ENCODE measurements at regions not wholly inside any gene's neighbourhood (a gene's known extent, or its start where the extent isn't known, plus 50 kb on each side); places are given as distances from the start of the nearest gene placed in this dataset.
"Not testable (repeated sequence)": the region's sequence is repeated elsewhere in the genome, so short reads cannot be mapped to it uniquely, and the experiment has no call there.

DNA sequence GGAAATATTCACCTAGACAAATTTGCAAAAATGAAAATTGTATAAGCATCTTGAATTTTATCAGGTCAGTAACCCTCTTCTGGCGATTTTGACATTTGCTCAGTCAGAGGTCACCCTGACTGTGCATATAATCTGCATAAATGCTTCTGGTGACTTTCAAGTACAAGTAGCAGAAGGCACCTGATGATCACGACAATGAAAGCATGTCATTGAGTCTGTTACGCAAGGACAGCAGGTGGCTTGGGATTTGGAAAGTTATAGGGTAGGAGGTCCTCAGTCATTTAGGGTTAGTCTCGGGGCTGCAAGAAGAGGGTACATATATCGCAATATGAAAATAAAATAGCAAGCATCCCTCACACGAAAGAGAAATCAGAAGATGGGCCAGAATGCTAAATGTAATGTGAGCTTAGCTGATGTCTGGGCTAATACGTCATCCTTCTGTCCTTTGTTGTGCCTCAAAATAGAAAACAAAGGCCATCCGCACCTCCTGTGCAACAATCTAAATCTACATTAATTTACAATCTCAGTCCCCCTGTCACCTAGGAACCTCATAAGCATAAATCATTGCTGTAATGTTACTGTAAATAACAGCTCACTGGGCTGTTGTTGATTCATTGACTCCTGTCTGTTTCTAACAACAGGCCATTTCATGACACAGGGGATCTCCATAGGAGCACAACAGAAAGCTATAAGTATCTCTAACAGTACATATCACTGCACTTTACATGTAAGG is 155.2 kb upstream of the RSPO3 start:
- TF ChIP-seq, protein P1, sequence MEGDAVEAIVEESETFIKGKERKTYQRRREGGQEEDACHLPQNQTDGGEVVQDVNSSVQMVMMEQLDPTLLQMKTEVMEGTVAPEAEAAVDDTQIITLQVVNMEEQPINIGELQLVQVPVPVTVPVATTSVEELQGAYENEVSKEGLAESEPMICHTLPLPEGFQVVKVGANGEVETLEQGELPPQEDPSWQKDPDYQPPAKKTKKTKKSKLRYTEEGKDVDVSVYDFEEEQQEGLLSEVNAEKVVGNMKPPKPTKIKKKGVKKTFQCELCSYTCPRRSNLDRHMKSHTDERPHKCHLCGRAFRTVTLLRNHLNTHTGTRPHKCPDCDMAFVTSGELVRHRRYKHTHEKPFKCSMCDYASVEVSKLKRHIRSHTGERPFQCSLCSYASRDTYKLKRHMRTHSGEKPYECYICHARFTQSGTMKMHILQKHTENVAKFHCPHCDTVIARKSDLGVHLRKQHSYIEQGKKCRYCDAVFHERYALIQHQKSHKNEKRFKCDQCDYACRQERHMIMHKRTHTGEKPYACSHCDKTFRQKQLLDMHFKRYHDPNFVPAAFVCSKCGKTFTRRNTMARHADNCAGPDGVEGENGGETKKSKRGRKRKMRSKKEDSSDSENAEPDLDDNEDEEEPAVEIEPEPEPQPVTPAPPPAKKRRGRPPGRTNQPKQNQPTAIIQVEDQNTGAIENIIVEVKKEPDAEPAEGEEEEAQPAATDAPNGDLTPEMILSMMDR (IDR thresholded peaks at IDR 0.05; ENCODE audit: low read depth, low read length, missing control alignments): no peak
- no peak overlapping the region for H3K4me3 ChIP-seq (ENCODE audit: low read depth, low read length)
- no peak for DNase-seq (ENCODE audit: low read depth)

DNA sequence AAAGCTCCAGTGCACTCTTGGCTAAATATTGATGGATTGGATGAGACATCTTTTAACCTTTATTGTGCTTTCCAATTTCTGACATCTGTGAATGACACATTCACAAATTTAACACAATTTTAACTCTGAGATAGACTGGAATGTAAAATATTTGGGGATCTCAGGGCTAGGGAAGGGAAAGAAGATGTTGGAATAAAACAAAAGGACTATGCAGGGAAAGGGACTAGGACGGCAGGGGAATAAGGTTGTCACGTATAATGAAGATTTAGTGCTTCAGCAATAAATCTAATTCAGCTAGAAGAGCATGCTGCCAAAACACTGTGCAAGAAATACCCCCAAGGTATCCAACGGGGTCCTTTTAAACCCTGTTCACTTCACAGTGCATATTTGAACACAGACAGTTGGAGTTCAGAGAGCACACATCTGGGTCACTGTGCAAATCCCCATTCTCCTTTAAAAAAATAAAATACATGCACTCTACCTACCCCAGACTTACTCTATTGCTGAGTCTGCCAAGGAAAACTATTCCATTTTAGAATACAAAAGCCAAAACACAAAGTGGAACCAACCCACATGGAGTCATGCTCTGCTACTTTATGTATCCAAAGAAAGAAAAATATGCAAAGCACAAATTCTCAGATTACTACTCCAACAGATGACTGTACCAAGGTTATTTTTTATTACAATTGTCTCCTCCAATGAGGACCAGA is 151.0 kb upstream of the RSPO3 start:
- no peak for DNase-seq (ENCODE audit: low read depth)
- TF ChIP-seq, protein P1 (IDR thresholded peaks at IDR 0.05; ENCODE audit: low read depth, low read length, missing control alignments): no peak
- H3K4me3 ChIP-seq (ENCODE audit: low read depth, low read length): no peak overlapping the region

DNA sequence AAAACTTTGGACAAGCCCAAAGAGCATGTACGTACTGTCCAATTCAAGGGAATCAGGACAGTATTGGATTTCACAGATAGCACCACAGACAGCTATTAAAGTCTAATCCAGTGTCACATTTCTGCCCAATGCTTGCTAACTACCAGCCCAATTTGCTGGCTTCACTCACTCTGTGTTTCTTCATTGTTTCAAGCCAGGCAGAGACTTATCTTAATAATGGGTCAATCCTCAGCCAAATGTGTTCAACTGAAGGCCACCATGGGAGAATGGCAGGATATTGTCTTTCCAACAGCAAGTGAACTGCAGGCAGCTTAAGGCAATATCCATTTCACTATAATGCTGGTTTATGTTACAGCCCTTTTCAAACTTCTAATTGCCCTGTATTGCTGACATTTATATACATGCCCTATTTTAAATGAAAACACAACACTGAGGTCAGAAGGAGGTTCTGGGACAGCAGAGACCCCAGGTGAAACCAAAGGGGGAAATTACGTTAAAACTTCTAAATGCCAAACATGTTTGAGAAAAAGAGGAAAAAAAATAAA is 142.1 kb upstream of the RSPO3 start:
- H3K4me3 ChIP-seq (ENCODE audit: low read depth, low read length): no peak overlapping the region
- DNase-seq (ENCODE audit: low read depth): no peak
- TF ChIP-seq, protein P1 (IDR thresholded peaks at IDR 0.05; ENCODE audit: low read depth, low read length, missing control alignments): no peak

DNA sequence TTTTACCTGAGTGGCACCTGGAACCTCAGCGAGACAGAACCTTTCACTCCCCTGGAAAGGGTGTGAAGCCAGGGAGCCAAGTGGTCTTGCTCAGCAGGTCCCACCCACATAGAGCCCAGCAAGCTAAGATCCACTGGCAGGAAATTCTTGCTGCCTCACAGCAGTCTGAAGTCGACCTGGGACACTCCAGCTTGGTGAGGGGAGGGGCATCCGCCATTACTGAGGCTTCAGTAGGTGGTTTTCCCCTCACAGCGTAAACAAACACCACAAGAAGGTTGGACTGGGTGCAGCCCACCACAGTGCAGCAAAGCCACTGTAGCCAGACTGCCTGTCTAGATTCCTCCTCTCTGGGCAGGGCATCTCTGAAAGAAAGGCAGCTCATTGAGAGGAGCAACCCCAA is 134.7 kb upstream of the RSPO3 start:
- H3K4me3 ChIP-seq (ENCODE audit: low read depth, low read length): no peak overlapping the region
- TF ChIP-seq, protein P1 (IDR thresholded peaks at IDR 0.05; ENCODE audit: low read depth, low read length, missing control alignments): no peak
- DNase-seq (ENCODE audit: low read depth): no peak

DNA sequence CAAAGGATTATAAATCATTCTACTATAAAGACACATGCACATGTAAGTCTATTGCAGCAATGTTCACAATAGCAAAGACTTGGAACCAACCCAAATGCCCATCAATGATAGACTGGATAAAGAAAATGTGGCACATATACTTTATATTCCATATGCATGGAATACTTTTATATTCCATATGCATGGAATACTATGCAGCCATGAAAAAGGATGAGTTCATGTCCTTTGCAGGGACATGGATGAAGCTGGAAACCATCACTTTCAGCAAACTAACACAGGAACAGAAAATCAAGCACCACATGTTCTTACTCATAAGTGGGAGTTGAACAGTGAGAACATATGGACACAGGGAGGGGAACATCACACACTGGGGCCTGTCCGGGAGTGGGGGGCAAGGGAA is 130.3 kb upstream of the RSPO3 start:
- DNase-seq (ENCODE audit: low read depth); H3K4me3 ChIP-seq (ENCODE audit: low read depth, low read length): not testable (repeated sequence)

DNA sequence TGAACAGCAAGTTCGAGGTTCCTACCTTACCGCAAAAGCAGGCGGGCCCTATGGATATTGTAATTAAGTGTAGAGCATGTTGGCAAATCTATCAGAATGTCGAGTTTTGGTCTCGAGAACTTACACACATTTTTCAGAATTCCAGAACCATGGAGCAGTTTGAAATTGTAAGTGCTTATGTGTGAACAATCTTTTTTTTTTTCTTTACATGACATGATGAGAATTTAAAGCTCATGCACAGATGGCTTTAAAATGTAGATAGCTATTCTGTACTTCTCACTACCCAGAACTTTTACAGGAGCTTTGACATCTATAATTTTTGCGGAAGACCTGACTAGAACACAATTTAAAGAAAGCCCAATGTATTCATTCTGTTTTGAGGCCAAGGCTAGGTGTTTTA is 117.8 kb upstream of the RSPO3 start:
- TF ChIP-seq, protein P1 (IDR thresholded peaks at IDR 0.05; ENCODE audit: low read depth, low read length, missing control alignments): no peak
- no peak for DNase-seq (ENCODE audit: low read depth)

DNA sequence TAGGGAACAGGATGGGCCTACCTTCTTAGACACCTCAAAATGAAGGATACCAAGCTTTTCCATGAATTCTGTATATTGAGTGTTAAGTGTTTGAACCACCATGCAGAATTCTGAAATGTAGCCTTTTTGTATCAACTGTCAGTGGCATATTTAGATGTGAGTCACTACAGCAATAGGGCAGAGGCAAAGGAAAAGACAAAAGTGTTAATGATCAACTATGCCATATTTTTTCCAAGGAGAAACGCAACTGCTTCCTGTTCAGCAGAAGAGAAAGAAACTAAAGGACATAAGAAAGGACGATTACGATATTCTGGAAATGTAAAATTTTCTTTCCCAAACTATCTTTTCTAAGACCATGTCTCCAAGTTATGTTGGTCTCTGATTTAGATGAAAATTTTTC is 104.6 kb upstream of the RSPO3 start:
- TF ChIP-seq, protein P1 (IDR thresholded peaks at IDR 0.05; ENCODE audit: low read depth, low read length, missing control alignments): no peak
- DNase-seq (ENCODE audit: low read depth): no peak
- no peak overlapping the region for H3K4me3 ChIP-seq (ENCODE audit: low read depth, low read length)

More for the DNA sequence above, 117.8 kb upstream of the RSPO3 start:
- H3K4me3 ChIP-seq (ENCODE audit: low read depth, low read length): no peak overlapping the region

Data from GM12864 (cell line).